Panc1 (cell line): ENCODE measurements at regions not wholly inside any gene's neighbourhood (a gene's known extent, or its start where the extent isn't known, plus 50 kb on each side); places are given as distances from the start of the nearest gene placed in this dataset.

Experiments
- CTCF ChIP-seq: fragments of 450-650 bp; IDR thresholded peaks from 2 replicates; pipeline ENCODE4 v1.5.1; 2017; ENCODE audit warnings: mild to moderate bottlenecking
- POLR2AphosphoS5 ChIP-seq: IDR thresholded peaks from 2 replicates; pipeline ENCODE4 v1.6.1; 2012; ENCODE audit warnings: mild to moderate bottlenecking, low read depth, low read length, moderate library complexity
- TCF7L2 ChIP-seq: IDR thresholded peaks from 2 replicates; pipeline ENCODE4 v1.6.1; 2011; ENCODE audit warnings: mild to moderate bottlenecking, low read depth, low read length, inconsistent platforms

- TF ChIP-seq CTCF, result no peak
- no peak for TF ChIP-seq POLR2AphosphoS5
- no peak for TF ChIP-seq TCF7L2
Measured at GRCh38 chr5:38753776-38754175, 92.0 kb upstream of the OSMR start.
